CD4-positive, alpha-beta T cell treated with Interleukin-21 for 1 hour (primary cell): ENCODE measurements at regions not wholly inside any gene's neighbourhood (a gene's known extent, or its start where the extent isn't known, plus 50 kb on each side); places are given as distances from the start of the nearest gene placed in this dataset.
"Not testable (repeated sequence)": the region's sequence is repeated elsewhere in the genome, so short reads cannot be mapped to it uniquely, and the experiment has no call there.

Source experiments
- DNase-seq: peaks from one replicate; pipeline ENCODE4 v3.0.0-alpha.2; 2020

GRCh38 chr9:96156171-96156974, 145.6 kb downstream of the HSD17B3 start:
- DNase-seq, result no peak

- DNase-seq, result no peak
Observed at GRCh38 chr9:96154081-96154480, 147.9 kb downstream of the HSD17B3 start.

GRCh38 chr9:96152550-96152949, 149.4 kb downstream of the HSD17B3 start:
- no peak for DNase-seq

GRCh38 chr9:96150324-96151227, 151.4 kb downstream of the HSD17B3 start:
- peak; percentile 39 for DNase-seq

GRCh38 chr9:96149533-96150280, 152.3 kb downstream of the HSD17B3 start:
- no peak for DNase-seq

- no peak for DNase-seq
Observed at GRCh38 chr9:96148634-96149532, 153.1 kb downstream of the HSD17B3 start.

- not testable (repeated sequence) for DNase-seq
Observed at GRCh38 chr9:96147029-96147428, 154.9 kb downstream of the HSD17B3 start.

- DNase-seq, result no peak
Observed at GRCh38 chr9:96141666-96142065, 160.3 kb downstream of the HSD17B3 start.

- DNase-seq, result no peak
Observed at GRCh38 chr9:96141128-96141474, 160.9 kb downstream of the HSD17B3 start.

- no peak for DNase-seq
Observed at GRCh38 chr9:96140296-96141127, 161.5 kb downstream of the HSD17B3 start.

GRCh38 chr9:96139592-96140295, 162.2 kb downstream of the HSD17B3 start:
- no peak for DNase-seq

- no peak for DNase-seq
Observed at GRCh38 chr9:96138616-96139015, 163.4 kb downstream of the HSD17B3 start.

GRCh38 chr9:96137671-96138429, 164.1 kb downstream of the HSD17B3 start:
- no peak for DNase-seq

- peak; percentile 8 for DNase-seq
Observed at GRCh38 chr9:96136992-96137670, 164.8 kb downstream of the HSD17B3 start.

GRCh38 chr9:96135753-96136290, 166.2 kb downstream of the HSD17B3 start:
- no peak for DNase-seq

GRCh38 chr9:96135076-96135752, 166.8 kb downstream of the HSD17B3 start:
- no peak for DNase-seq

GRCh38 chr9:96133321-96134021, 168.5 kb downstream of the HSD17B3 start:
- no peak for DNase-seq

GRCh38 chr9:96131825-96132224, 170.2 kb downstream of the HSD17B3 start:
- no peak for DNase-seq
